Heart right ventricle (tissue), 16 donors: ENCODE measurements at regions not wholly inside any gene's neighbourhood (a gene's known extent, or its start where the extent isn't known, plus 50 kb on each side); places are given as distances from the start of the nearest gene placed in this dataset.

Experiments used
- ATAC-seq, 8 donors: fragments of 200-7000 bp; cut with Tn5 transposase; one replicate each; pipeline ENCODE4 v1.9.1; 2020; ENCODE audit warnings: mild to moderate bottlenecking in 8 of 8, moderate library complexity in 8 of 8, moderate number of reproducible peaks in 1 of 8
- DNase-seq, 2 donors: peaks; one replicate each; pipeline ENCODE4 v3.0.0-alpha.2; 2020
- H3K27ac ChIP-seq, 10 donors: fragments of 200-600 bp; sonication (generic) in 2 of 10; one replicate each; pipeline versions ENCODE4 v1.5.0 to v1.8.0; 2020 to 2022; ENCODE audit warnings: mild to moderate bottlenecking in 3 of 10
- H3K27me3 ChIP-seq, 7 donors: fragments of 200-600 bp; one replicate each; pipeline ENCODE4 v1.8.0; 2021 to 2022; ENCODE audit warnings: mild to moderate bottlenecking in 2 of 7
- H3K36me3 ChIP-seq, 9 donors: fragments of 200-600 bp; sonication (generic) in 1 of 9; one replicate each; pipeline versions ENCODE4 v1.5.0 to v1.8.0; 2020 to 2022; ENCODE audit warnings: mild to moderate bottlenecking in 2 of 9
- H3K4me1 ChIP-seq, 9 donors: fragments of 200-600 bp; sonication (generic) in 1 of 9; one replicate each; pipeline versions ENCODE4 v1.5.0 to v1.8.0; 2020 to 2022; ENCODE audit warnings: mild to moderate bottlenecking in 4 of 9
- H3K4me3 ChIP-seq, 10 donors: fragments of 200-600 bp; sonication (generic) in 2 of 10; one replicate each; pipeline versions ENCODE4 v1.5.0 to v1.8.0; 2020 to 2022; ENCODE audit warnings: mild to moderate bottlenecking in 7 of 10, moderate library complexity in 2 of 10
- H3K9me3 ChIP-seq, 11 donors: fragments of 200-600 bp in 10 of 11; sonication (generic) in 2 of 11; one replicate each; pipeline versions ENCODE4 v1.5.0 to v1.8.0; 2013 to 2022; ENCODE audit warnings: mild to moderate bottlenecking in 2 of 11, control low read depth in 1 of 11, moderate library complexity in 1 of 11
- CTCF ChIP-seq, 9 donors: fragments of 200-600 bp; sonication (generic) in 2 of 9; IDR thresholded peaks; one replicate each; pipeline versions ENCODE4 v1.5.0 to v1.8.0; 2021 to 2022; ENCODE audit warnings: antibody characterized with exemption in 9 of 9, mild to moderate bottlenecking in 5 of 9, moderate library complexity in 1 of 9
- WGBS, 2 donors: extraction: QIAGEN DNeasy Blood & Tissue Kit; methylation state at CpG; one replicate each; pipeline ENCODE4 v1.1.7; 2013; ENCODE audit warnings: inconsistent platforms in 1 of 2; 5-methylcytosine and 5-hydroxymethylcytosine counted together
- intact Hi-C, 10 donors: fragments of 100-400 bp; cut with DNase I; formaldehyde crosslinking; loops; one replicate each; pipeline versions ENCODE4 v1.11.1 to v1.14.2; 2022
- donor health status: Arrhythmogenic right ventricular cardiomyopathy.
- donor health status: ischemic (EF 13 %, LVEDD 7.1; RV severe dilation, severe dysfunction).
- donor health status: healthy with polysubstance abuse.
- donor health status: DM: no; HTN: yes; CAD: no.
- donor health status: DM: no; HTN: no; CAD: no.
- donor health status: ischemic (EF 25% LVEDD 6.9; RV normal size, moderate dysfunction).
- donor health status: ischemic (EF 25% LVEDD 5.7; RV mildly dilated, moderate dysfunction).
- donor health status: healthy.
- donor health status: DM: yes; HTN: yes; CAD: no.
- donor health status: Ischemic cardiomyopathy.
- donor health status: ischemic (EF 35%, LVEDD 5.7; RV mildly dilated, moderate dysfunction).
- donor health status: nonischemic (EF 11% LVEDD 7.7; RV severe dilation, severe dysfunction).
- donor health status: DM: yes; HTN: yes; CAD: no.
- donor health status: PGD.
- donor health status: ischemic (EF 29% LVEDD 5.4; RV normal size, mild dysfunction).
- donor health status: nonischemic (EF 23%, LVEDD 6.1; RV moderate dilation, normal function).

DNA sequence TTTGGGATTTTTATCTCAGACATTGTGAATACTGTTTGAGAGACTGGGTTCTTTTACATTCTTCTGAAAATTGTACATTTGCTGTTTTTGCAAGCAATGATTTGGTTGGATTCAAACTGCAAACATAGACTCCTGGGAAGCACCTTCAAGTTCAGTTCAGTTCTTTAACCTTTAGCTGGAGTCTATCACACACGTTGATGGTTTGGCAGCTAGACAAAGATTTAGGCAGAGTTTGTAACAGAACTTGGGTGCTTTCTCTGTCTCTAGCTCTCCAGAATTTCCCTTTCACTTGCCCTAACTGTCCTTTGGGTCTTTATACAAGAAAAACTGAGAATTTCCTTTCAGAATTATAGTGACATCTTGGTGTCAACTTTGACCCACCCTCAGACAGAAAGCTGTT lies 556.6 kb downstream of the DIAPH3 start:
- Histone ChIP-seq H3K27me3 (no peaks in the 10 kb centered on the region), H3K27ac (no peak overlapping the region), H3K36me3 (no peaks in the 10 kb centered on the region), H3K4me3 (no peak overlapping the region), H3K4me1 (no peaks in the 10 kb centered on the region), H3K9me3 (peaks cover 0 to 4% (median 0%) of the 10 kb centered on the region in 11 donors)
- 21 to 29% methylated on average over 1 of the region's 1 CpG for WGBS, 2 donors
- no peak for TF ChIP-seq CTCF (IDR thresholded peaks at IDR 0.05)
- intact Hi-C loops, result no loop called here
- DNase-seq, result no peak
- no peak for ATAC-seq

GRCh38 chr13:59607780-59608233 lies 555.9 kb downstream of the DIAPH3 start:
- no peak overlapping the region for H3K27ac ChIP-seq
- no peak for TF ChIP-seq CTCF (IDR thresholded peaks at IDR 0.05)
- H3K36me3 ChIP-seq, result no peaks in the 10 kb centered on the region
- WGBS, 2 donors, result 23 to 67% methylated on average over 2 of the region's 2 CpGs
- H3K27me3 ChIP-seq, result no peaks in the 10 kb centered on the region
- peaks cover 0 to 4% (median 0%) of the 10 kb centered on the region in 11 donors for H3K9me3 ChIP-seq
- DNase-seq (no peak), ATAC-seq (no peak)
- no peak overlapping the region for H3K4me3 ChIP-seq
- intact Hi-C loops, result no loop called here
- no peaks in the 10 kb centered on the region for H3K4me1 ChIP-seq

GRCh38 chr13:59609421-59609820 lies 554.3 kb downstream of the DIAPH3 start:
- Histone ChIP-seq H3K4me1 (no peaks in the 10 kb centered on the region), H3K36me3 (no peaks in the 10 kb centered on the region), H3K27ac (no peak overlapping the region), H3K4me3 (no peak overlapping the region), H3K9me3 (peaks cover 0 to 4% (median 0%) of the 10 kb centered on the region in 11 donors), H3K27me3 (no peaks in the 10 kb centered on the region)
- no peak for TF ChIP-seq CTCF (IDR thresholded peaks at IDR 0.05)
- intact Hi-C loops, result no loop called here
- DNase-seq (no peak), ATAC-seq (no peak)
